Loucy (cell line): ENCODE measurements at regions not wholly inside any gene's neighbourhood (a gene's known extent, or its start where the extent isn't known, plus 50 kb on each side); places are given as distances from the start of the nearest gene placed in this dataset.

Source experiments
- H2AFZ ChIP-seq: fragments of 200-600 bp; sonication (generic); 2 replicates; pipeline ENCODE4 v1.6.0; 2016; ENCODE audit warnings: antibody characterized with exemption, mild to moderate bottlenecking, low read length, moderate library complexity
- H3F3A ChIP-seq: fragments of 200-600 bp; 2 replicates; pipeline ENCODE4 v1.6.0; 2016; ENCODE audit warnings: antibody characterized with exemption, low read depth, mild to moderate bottlenecking
- H3K27me3 ChIP-seq: fragments of 200-600 bp; sonication (generic); 2 replicates; pipeline ENCODE4 v1.6.1; 2014; ENCODE audit warnings: low read length, mild to moderate bottlenecking; ENCODE audit not compliant: insufficient read depth, poor library complexity, severe bottlenecking
- H3K36me3 ChIP-seq: fragments of 200-600 bp; sonication (generic); 2 replicates; pipeline ENCODE4 v1.6.1; 2016; ENCODE audit warnings: low read length; ENCODE audit not compliant: insufficient read depth
- H3K4me1 ChIP-seq: fragments of 200-600 bp; sonication (generic); 2 replicates; pipeline ENCODE4 v1.5.1; 2014; ENCODE audit warnings: low read length, mild to moderate bottlenecking; ENCODE audit not compliant: insufficient read depth, poor library complexity, severe bottlenecking
- H3K4me2 ChIP-seq: fragments of 200-600 bp; sonication (generic); 2 replicates; pipeline ENCODE4 v1.6.0; 2014; ENCODE audit warnings: antibody characterized with exemption, low read length, low read depth, mild to moderate bottlenecking; ENCODE audit not compliant: poor library complexity, severe bottlenecking
- H3K4me3 ChIP-seq: fragments of 200-600 bp; sonication (generic); 2 replicates; pipeline ENCODE4 v1.5.1; 2014; ENCODE audit warnings: low read length, mild to moderate bottlenecking, mixed read lengths; ENCODE audit not compliant: poor library complexity, severe bottlenecking
- H3K79me2 ChIP-seq: fragments of 200-600 bp; sonication (generic); 2 replicates; pipeline ENCODE4 v1.6.1; 2014; ENCODE audit warnings: low read length; ENCODE audit not compliant: insufficient read depth
- H3K9ac ChIP-seq: fragments of 200-600 bp; sonication (generic); 2 replicates; pipeline ENCODE4 v1.6.0; 2014; ENCODE audit warnings: mild to moderate bottlenecking, low read depth, low read length, moderate library complexity; ENCODE audit not compliant: poor library complexity, severe bottlenecking
- H3K9me2 ChIP-seq: fragments of 200-600 bp; sonication (generic); replicated peaks from 2 replicates; pipeline ENCODE4 v1.6.1; 2016; ENCODE audit warnings: low read depth, low read length, mixed read lengths
- H3K9me3 ChIP-seq: fragments of 200-600 bp; sonication (generic); 2 replicates; pipeline ENCODE4 v1.6.1; 2014; ENCODE audit warnings: mild to moderate bottlenecking, antibody characterized with exemption, low read length, low read depth; ENCODE audit not compliant: insufficient read depth
- H4K20me1 ChIP-seq: fragments of 200-600 bp; sonication (generic); 2 replicates; pipeline ENCODE4 v1.6.0; 2014; ENCODE audit warnings: antibody characterized with exemption, low read length, mild to moderate bottlenecking; ENCODE audit not compliant: insufficient read depth, poor library complexity, severe bottlenecking
- CTCF ChIP-seq: fragments of 200-600 bp; sonication (generic); conservative IDR thresholded peaks from 2 replicates; pipeline ENCODE4 v1.5.1; 2014; ENCODE audit warnings: mild to moderate bottlenecking, antibody characterized with exemption, low read length
- EZH2phosphoT487 ChIP-seq: fragments of 200-600 bp; IDR thresholded peaks from 2 replicates; pipeline ENCODE4 v1.6.1; 2018; ENCODE audit warnings: antibody characterized with exemption, mild to moderate bottlenecking, moderate library complexity, borderline replicate concordance

- no peak overlapping the region for H3K4me3 ChIP-seq
- TF ChIP-seq EZH2phosphoT487 (no peak), CTCF (no peak)
- no peak overlapping the region for H3K4me2 ChIP-seq
- H3K27me3 ChIP-seq: no peaks in the 10 kb centered on the region
- no peak overlapping the region for H2AFZ ChIP-seq
- no peaks in the 10 kb centered on the region for H4K20me1 ChIP-seq
- H3K4me1 ChIP-seq: no peaks in the 10 kb centered on the region
- no peaks in the 10 kb centered on the region for H3F3A ChIP-seq
- no peaks in the 10 kb centered on the region for H3K9me3 ChIP-seq
- no peaks in the 10 kb centered on the region for H3K36me3 ChIP-seq
- H3K79me2 ChIP-seq: no peaks in the 10 kb centered on the region
- H3K9me2 ChIP-seq: no peaks in the 10 kb centered on the region
- H3K9ac ChIP-seq: no peak overlapping the region
Observed at GRCh38 chr2:114039677-114040076, 149.8 kb downstream of the ACTR3 start.

GRCh38 chr2:114040826-114041225 lies 150.9 kb downstream of the ACTR3 start:
- no peak overlapping the region for H3K9ac ChIP-seq
- H3K9me2 ChIP-seq: no peaks in the 10 kb centered on the region
- H3K79me2 ChIP-seq: no peaks in the 10 kb centered on the region
- H4K20me1 ChIP-seq: no peaks in the 10 kb centered on the region
- TF ChIP-seq EZH2phosphoT487 (no peak), CTCF (no peak)
- no peak overlapping the region for H2AFZ ChIP-seq
- H3K4me1 ChIP-seq: no peaks in the 10 kb centered on the region
- H3K36me3 ChIP-seq: no peaks in the 10 kb centered on the region
- H3K4me3 ChIP-seq: no peak overlapping the region
- no peaks in the 10 kb centered on the region for H3F3A ChIP-seq
- H3K9me3 ChIP-seq: no peaks in the 10 kb centered on the region
- H3K27me3 ChIP-seq: no peaks in the 10 kb centered on the region
- H3K4me2 ChIP-seq: no peak overlapping the region

GRCh38 chr2:114044985-114045384 lies 155.1 kb downstream of the ACTR3 start:
- Histone ChIP-seq H3K9me3 (no peaks in the 10 kb centered on the region), H3K9ac (no peak overlapping the region), H4K20me1 (no peaks in the 10 kb centered on the region), H3K79me2 (no peaks in the 10 kb centered on the region), H3K27me3 (no peaks in the 10 kb centered on the region), H3F3A (no peaks in the 10 kb centered on the region), H3K9me2 (no peaks in the 10 kb centered on the region), H3K4me1 (no peaks in the 10 kb centered on the region), H3K4me3 (no peak overlapping the region), H3K4me2 (no peak overlapping the region), H3K36me3 (no peaks in the 10 kb centered on the region), H2AFZ (no peak overlapping the region)
- TF ChIP-seq CTCF: no peak
- no peak for TF ChIP-seq EZH2phosphoT487
